ENCODE measurements at regions not wholly inside any gene's neighbourhood (a gene's known extent, or its start where the extent isn't known, plus 50 kb on each side); places are given as distances from the start of the nearest gene placed in this dataset.
"Not testable (repeated sequence)": the region's sequence is repeated elsewhere in the genome, so short reads cannot be mapped to it uniquely, and the experiment has no call there.

GRCh38 chr4:154030152-154030551, 241.3 kb upstream of the SFRP2 start:
- H3K36me3 ChIP-seq (replicated peaks in 1 of 2) = no peaks in the 10 kb centered on the region
- TF ChIP-seq POLR2A (IDR thresholded peaks at IDR 0.05) (no peak), CTCF (IDR thresholded peaks at IDR 0.05) (no peak)
- H3K4me1 ChIP-seq (replicated peaks in 1 of 2) = no peaks in the 10 kb centered on the region
- WGBS, 4 donors = 63 to 78% (median 70%) methylated on average over 2 of the region's 2 CpGs
- no peak for DNase-seq
- no peaks in the 10 kb centered on the region for H3K27me3 ChIP-seq
- no peak overlapping the region for H3K4me3 ChIP-seq
- intact Hi-C loops (cut with DNase I) = no loop called here
- H3K27ac ChIP-seq = no peak overlapping the region
- no peaks in the 10 kb centered on the region for H3K9me3 ChIP-seq (replicated peaks in 1 of 3)

GRCh38 chr4:154029171-154029570, 240.3 kb upstream of the SFRP2 start:
- intact Hi-C loops (cut with DNase I) = no loop called here

GRCh38 chr4:154025110-154025509, 236.2 kb upstream of the SFRP2 start:
- H3K27me3 ChIP-seq = no peaks in the 10 kb centered on the region
- 27 to 48% (median 33%) methylated on average over 2 of the region's 2 CpGs for WGBS, 4 donors
- intact Hi-C loops (cut with DNase I) = no loop called here
- no peak for DNase-seq
- H3K36me3 ChIP-seq (replicated peaks in 1 of 2) = no peaks in the 10 kb centered on the region
- TF ChIP-seq CTCF (IDR thresholded peaks at IDR 0.05) (no peak), POLR2A (IDR thresholded peaks at IDR 0.05) (no peak)
- no peak overlapping the region for H3K4me3 ChIP-seq
- H3K9me3 ChIP-seq (replicated peaks in 1 of 3) = no peaks in the 10 kb centered on the region
- H3K4me1 ChIP-seq (replicated peaks in 1 of 2) = no peaks in the 10 kb centered on the region
- no peak overlapping the region for H3K27ac ChIP-seq

More at GRCh38 chr4:154029171-154029570, 240.3 kb upstream of the SFRP2 start:
- Histone ChIP-seq H3K27me3 (no peaks in the 10 kb centered on the region), H3K4me3 (no peak overlapping the region), H3K27ac (no peak overlapping the region), H3K36me3 (replicated peaks in 1 of 2) (no peaks in the 10 kb centered on the region), H3K9me3 (replicated peaks in 1 of 3) (no peaks in the 10 kb centered on the region), H3K4me1 (replicated peaks in 1 of 2) (no peaks in the 10 kb centered on the region)
- 69 to 76% (median 72%) methylated on average over 2 of the region's 2 CpGs for WGBS, 4 donors
- TF ChIP-seq CTCF (IDR thresholded peaks at IDR 0.05) = no peak
- TF ChIP-seq POLR2A (IDR thresholded peaks at IDR 0.05) = no peak
- DNase-seq = no peak

- DNase-seq = no peak
- H3K27me3 ChIP-seq = no peaks in the 10 kb centered on the region
- 66 to 75% (median 71%) methylated on average over 11 of the region's 11 CpGs for WGBS, 4 donors
- intact Hi-C loops (cut with DNase I) = no loop called here
- no peak overlapping the region for H3K27ac ChIP-seq
- no peak overlapping the region for H3K4me3 ChIP-seq
- H3K9me3 ChIP-seq (replicated peaks in 1 of 3) = no peaks in the 10 kb centered on the region
- H3K36me3 ChIP-seq (replicated peaks in 1 of 2) = no peaks in the 10 kb centered on the region
- no peaks in the 10 kb centered on the region for H3K4me1 ChIP-seq (replicated peaks in 1 of 2)
- TF ChIP-seq POLR2A (IDR thresholded peaks at IDR 0.05) (no peak), CTCF (IDR thresholded peaks at IDR 0.05) (no peak)
Measured at GRCh38 chr4:154024097-154024694, 235.3 kb upstream of the SFRP2 start.

GRCh38 chr4:154023671-154024070, 234.8 kb upstream of the SFRP2 start:
- H3K27ac ChIP-seq; H3K36me3 ChIP-seq (replicated peaks in 1 of 2); H3K9me3 ChIP-seq (replicated peaks in 1 of 3); intact Hi-C loops (cut with DNase I); DNase-seq; H3K4me3 ChIP-seq; H3K4me1 ChIP-seq (replicated peaks in 1 of 2); H3K27me3 ChIP-seq: not testable (repeated sequence)
- 74 to 84% (median 82%) methylated on average over 12 to 15 of the region's 15 CpGs for WGBS, 4 donors
